Type B pancreatic cell (in vitro differentiated cells): ENCODE measurements at regions not wholly inside any gene's neighbourhood (a gene's known extent, or its start where the extent isn't known, plus 50 kb on each side); places are given as distances from the start of the nearest gene placed in this dataset.

Experiments
- DNase-seq: peaks from one replicate; pipeline ENCODE4 v3.0.0; 2021; ENCODE audit warnings: mixed read lengths; ENCODE audit not compliant: unreplicated experiment; ENCODE audit errors: extremely low spot score
- H3K27ac Mint-ChIP-seq: 2 replicates; pipeline ENCODE4 v1.8.0; 2021; ENCODE audit warnings: mild to moderate bottlenecking, mixed read lengths
- H3K27me3 Mint-ChIP-seq: 2 replicates; pipeline ENCODE4 v1.8.0; 2021; ENCODE audit warnings: mixed read lengths
- H3K36me3 Mint-ChIP-seq: 2 replicates; pipeline ENCODE4 v1.8.0; 2021; ENCODE audit warnings: mixed read lengths
- H3K4me1 Mint-ChIP-seq: one replicate; pipeline ENCODE4 v1.8.0; 2021; ENCODE audit warnings: mixed read lengths; ENCODE audit not compliant: unreplicated experiment
- H3K4me3 Mint-ChIP-seq: 2 replicates; pipeline ENCODE4 v1.8.0; 2021; ENCODE audit warnings: mild to moderate bottlenecking, mixed read lengths
- H3K9me3 Mint-ChIP-seq: 2 replicates; pipeline ENCODE4 v1.8.0; 2021; ENCODE audit warnings: mixed read lengths
- TF ChIP-seq, protein P1 (sequence below): fragments of 200-600 bp; sonication (generic); conservative IDR thresholded peaks from 2 replicates; pipeline ENCODE4 v1.5.0; 2021; ENCODE audit warnings: antibody characterized with exemption, mild to moderate bottlenecking

DNA sequence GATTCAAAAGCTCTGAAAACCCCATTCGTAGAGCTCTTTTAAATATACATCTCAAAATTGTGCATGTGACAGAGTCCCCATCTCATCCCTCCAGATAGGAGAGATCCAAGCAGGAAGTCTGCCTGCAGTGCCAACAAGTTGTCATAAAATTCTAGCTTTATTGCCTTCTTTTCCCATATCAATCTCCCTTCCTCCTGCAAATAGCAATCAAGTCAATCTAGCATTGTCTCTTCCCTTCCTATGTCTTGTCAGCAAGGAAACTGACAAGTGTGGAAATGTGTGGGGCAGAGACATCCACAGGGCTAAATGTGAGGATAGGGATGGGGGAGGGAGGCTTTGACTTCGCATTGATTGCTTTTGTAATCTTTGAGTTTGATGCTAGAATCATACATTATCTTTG is 165.2 kb downstream of the C1orf94 start:
- Mint-ChIP-seq H3K9me3 (no peaks in the 10 kb centered on the region), H3K36me3 (no peaks in the 10 kb centered on the region), H3K27ac (no peak overlapping the region), H3K27me3 (peaks cover 55% of the 10 kb centered on the region), H3K4me3 (no peak overlapping the region), H3K4me1 (no peaks in the 10 kb centered on the region)
- DNase-seq = no peak
- TF ChIP-seq, protein P1, sequence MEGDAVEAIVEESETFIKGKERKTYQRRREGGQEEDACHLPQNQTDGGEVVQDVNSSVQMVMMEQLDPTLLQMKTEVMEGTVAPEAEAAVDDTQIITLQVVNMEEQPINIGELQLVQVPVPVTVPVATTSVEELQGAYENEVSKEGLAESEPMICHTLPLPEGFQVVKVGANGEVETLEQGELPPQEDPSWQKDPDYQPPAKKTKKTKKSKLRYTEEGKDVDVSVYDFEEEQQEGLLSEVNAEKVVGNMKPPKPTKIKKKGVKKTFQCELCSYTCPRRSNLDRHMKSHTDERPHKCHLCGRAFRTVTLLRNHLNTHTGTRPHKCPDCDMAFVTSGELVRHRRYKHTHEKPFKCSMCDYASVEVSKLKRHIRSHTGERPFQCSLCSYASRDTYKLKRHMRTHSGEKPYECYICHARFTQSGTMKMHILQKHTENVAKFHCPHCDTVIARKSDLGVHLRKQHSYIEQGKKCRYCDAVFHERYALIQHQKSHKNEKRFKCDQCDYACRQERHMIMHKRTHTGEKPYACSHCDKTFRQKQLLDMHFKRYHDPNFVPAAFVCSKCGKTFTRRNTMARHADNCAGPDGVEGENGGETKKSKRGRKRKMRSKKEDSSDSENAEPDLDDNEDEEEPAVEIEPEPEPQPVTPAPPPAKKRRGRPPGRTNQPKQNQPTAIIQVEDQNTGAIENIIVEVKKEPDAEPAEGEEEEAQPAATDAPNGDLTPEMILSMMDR = no peak

- DNase-seq = no peak
- Mint-ChIP-seq H3K9me3 (no peaks in the 10 kb centered on the region), H3K27me3 (peaks cover 56% of the 10 kb centered on the region), H3K27ac (no peak overlapping the region), H3K36me3 (no peaks in the 10 kb centered on the region), H3K4me1 (no peaks in the 10 kb centered on the region), H3K4me3 (no peak overlapping the region)
- TF ChIP-seq, protein P1 = no peak
Measured at GRCh38 chr1:34342334-34342733, 165.6 kb downstream of the C1orf94 start.

DNA sequence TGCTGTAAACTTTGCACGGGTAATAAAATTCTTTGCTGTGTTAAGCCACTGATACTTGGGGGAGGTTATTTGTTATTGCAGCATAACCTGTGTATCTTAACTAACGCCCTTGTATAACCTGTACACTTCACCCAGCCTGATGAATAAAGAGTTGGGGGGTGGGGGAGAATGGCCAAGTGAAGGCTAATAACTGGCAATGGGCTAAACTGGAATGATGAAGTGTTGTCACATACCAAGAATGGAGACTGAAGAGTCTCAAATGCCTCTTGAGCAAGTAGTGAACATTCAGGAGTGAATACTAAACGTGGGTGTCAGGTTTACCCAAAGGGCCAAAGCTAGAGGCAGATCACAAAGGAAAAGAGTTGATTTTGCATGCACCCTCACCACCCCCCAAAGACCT is 169.4 kb downstream of the C1orf94 start:
- Mint-ChIP-seq H3K4me1 (no peaks in the 10 kb centered on the region), H3K27ac (no peak overlapping the region), H3K4me3 (no peak overlapping the region), H3K27me3 (peaks cover 54% of the 10 kb centered on the region), H3K9me3 (no peaks in the 10 kb centered on the region), H3K36me3 (no peaks in the 10 kb centered on the region)
- no peak for DNase-seq
- TF ChIP-seq, protein P1 = no peak

DNA sequence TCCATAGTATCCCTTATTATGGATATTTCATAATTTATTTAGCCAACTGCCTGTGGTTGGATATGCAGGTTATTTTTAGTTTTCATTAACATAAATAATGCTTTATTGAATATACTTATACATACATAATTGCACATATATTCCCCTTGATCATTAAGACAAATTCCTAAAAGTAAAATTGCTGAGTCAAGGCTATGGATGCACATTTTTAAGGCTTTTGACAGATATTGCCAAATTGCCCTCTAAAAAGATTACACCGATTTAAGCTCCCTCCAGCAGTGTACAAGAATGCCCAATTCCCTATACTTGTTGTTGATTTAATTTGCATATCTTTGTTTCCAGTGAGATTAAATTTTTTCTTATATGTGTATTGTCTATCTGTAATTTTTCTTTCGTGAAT is 176.7 kb downstream of the C1orf94 start:
- Mint-ChIP-seq H3K4me3 (no peak overlapping the region), H3K9me3 (no peaks in the 10 kb centered on the region)

DNA sequence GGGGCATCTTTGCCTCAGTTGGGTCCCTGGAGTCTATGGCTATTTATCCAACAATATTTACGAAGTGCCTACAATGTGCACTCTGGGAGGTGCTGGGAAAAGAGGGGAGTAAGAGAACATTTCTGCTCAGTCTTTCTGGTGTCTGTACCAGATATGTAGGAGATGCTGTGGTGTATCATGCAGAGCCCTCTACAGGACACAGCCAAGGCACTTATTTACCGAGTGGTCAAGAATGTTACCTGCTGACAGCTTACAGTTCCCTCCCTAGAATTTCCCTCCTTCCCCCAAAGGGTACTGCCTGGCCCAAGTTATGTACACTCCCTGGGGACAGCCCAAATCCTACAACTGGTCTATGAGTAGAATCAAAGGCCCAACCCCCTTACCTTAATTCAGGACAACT is 177.7 kb downstream of the C1orf94 start:
- TF ChIP-seq, protein P1 = no peak
- no peak overlapping the region for H3K27ac Mint-ChIP-seq
- peaks cover 33% of the 10 kb centered on the region for H3K27me3 Mint-ChIP-seq
- H3K9me3 Mint-ChIP-seq = no peaks in the 10 kb centered on the region
- no peak for DNase-seq
- no peaks in the 10 kb centered on the region for H3K36me3 Mint-ChIP-seq
- H3K4me1 Mint-ChIP-seq = no peaks in the 10 kb centered on the region
- H3K4me3 Mint-ChIP-seq = no peak overlapping the region

More for the DNA sequence above, 176.7 kb downstream of the C1orf94 start:
- H3K27me3 Mint-ChIP-seq = peaks cover 33% of the 10 kb centered on the region
- H3K4me1 Mint-ChIP-seq = no peaks in the 10 kb centered on the region
- H3K27ac Mint-ChIP-seq = no peak overlapping the region
- no peak for DNase-seq
- H3K36me3 Mint-ChIP-seq = no peaks in the 10 kb centered on the region
- TF ChIP-seq, protein P1 = no peak

GRCh38 chr1:34356853-34357252 is 180.1 kb downstream of the C1orf94 start:
- H3K4me1 Mint-ChIP-seq = peaks cover 10% of the 10 kb centered on the region
- no peaks in the 10 kb centered on the region for H3K36me3 Mint-ChIP-seq
- DNase-seq = no peak
- no peak overlapping the region for H3K4me3 Mint-ChIP-seq
- H3K27me3 Mint-ChIP-seq = peaks cover 20% of the 10 kb centered on the region
- H3K9me3 Mint-ChIP-seq = no peaks in the 10 kb centered on the region
- H3K27ac Mint-ChIP-seq = no peak overlapping the region
- TF ChIP-seq, protein P1 = no peak
